NT2/D1 (cell line): ENCODE measurements at regions not wholly inside any gene's neighbourhood (a gene's known extent, or its start where the extent isn't known, plus 50 kb on each side); places are given as distances from the start of the nearest gene placed in this dataset.

Experiments used
- DNase-seq: peaks from one replicate; pipeline ENCODE4 v3.0.0-alpha.2; 2011; ENCODE audit warnings: low read depth, low spot score
- H3K27me3 ChIP-seq: 2 replicates; pipeline ENCODE4 v1.6.0; 2011; ENCODE audit warnings: mild to moderate bottlenecking; ENCODE audit not compliant: insufficient read length, insufficient read depth
- H3K36me3 ChIP-seq: 2 replicates; pipeline ENCODE4 v1.6.1; 2011; ENCODE audit warnings: mild to moderate bottlenecking, low read length, mixed read lengths; ENCODE audit not compliant: insufficient read depth, insufficient read length
- H3K4me1 ChIP-seq: 2 replicates; pipeline ENCODE4 v1.5.1; 2011; ENCODE audit not compliant: insufficient read depth, insufficient read length
- H3K4me3 ChIP-seq: 2 replicates; pipeline ENCODE4 v1.5.1; 2011; ENCODE audit warnings: low read depth; ENCODE audit not compliant: insufficient read length
- H3K9ac ChIP-seq: 2 replicates; pipeline ENCODE4 v1.6.0; 2011; ENCODE audit warnings: low read depth; ENCODE audit not compliant: insufficient read length
- H3K9me3 ChIP-seq: 2 replicates; pipeline ENCODE4 v1.5.1; 2011; ENCODE audit warnings: mild to moderate bottlenecking, low read length; ENCODE audit not compliant: insufficient read depth
- SUZ12 ChIP-seq: IDR thresholded peaks from 2 replicates; pipeline ENCODE4 v1.6.1; 2011; ENCODE audit not compliant: insufficient read length, insufficient read depth; ENCODE audit errors: extremely low read depth
- YY1 ChIP-seq: IDR thresholded peaks from 2 replicates; pipeline ENCODE4 v1.6.1; 2011; ENCODE audit not compliant: insufficient read length, insufficient read depth
- ZNF274 ChIP-seq: IDR thresholded peaks from 2 replicates; pipeline ENCODE4 v1.6.1; 2011; ENCODE audit warnings: mild to moderate bottlenecking, low read depth, low read length

GRCh38 chr16:55976815-55977214 is 101.6 kb upstream of the CES5A start:
- Histone ChIP-seq H3K27me3 (no peaks in the 10 kb centered on the region), H3K9ac (no peak overlapping the region), H3K9me3 (no peaks in the 10 kb centered on the region), H3K36me3 (no peaks in the 10 kb centered on the region), H3K4me3 (no peak overlapping the region), H3K4me1 (peaks cover 2% of the 10 kb centered on the region)
- no peak for TF ChIP-seq SUZ12
- no peak for TF ChIP-seq YY1
- TF ChIP-seq ZNF274: no peak
- no peak for DNase-seq

DNA sequence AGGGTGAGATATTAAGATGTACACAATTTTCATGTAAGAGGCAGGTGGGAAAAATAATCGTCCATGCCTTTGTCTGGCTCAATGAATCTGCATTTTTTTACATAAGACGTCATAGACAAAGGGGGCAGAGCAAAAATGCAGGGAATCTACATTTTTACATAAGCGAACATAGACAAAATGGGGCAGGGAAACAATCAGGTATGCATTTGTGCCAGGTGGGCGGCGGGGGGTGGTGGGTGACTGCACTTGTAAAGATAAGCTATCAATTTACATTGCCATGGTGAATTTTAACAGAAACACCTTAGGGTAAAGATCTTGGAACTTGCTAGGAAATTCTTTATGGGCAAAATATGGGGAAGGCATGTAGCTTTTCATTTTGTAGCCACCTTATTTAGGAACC is 96.3 kb upstream of the CES5A start:
- H3K4me1 ChIP-seq: peaks cover 2% of the 10 kb centered on the region
- no peaks in the 10 kb centered on the region for H3K9me3 ChIP-seq

DNA sequence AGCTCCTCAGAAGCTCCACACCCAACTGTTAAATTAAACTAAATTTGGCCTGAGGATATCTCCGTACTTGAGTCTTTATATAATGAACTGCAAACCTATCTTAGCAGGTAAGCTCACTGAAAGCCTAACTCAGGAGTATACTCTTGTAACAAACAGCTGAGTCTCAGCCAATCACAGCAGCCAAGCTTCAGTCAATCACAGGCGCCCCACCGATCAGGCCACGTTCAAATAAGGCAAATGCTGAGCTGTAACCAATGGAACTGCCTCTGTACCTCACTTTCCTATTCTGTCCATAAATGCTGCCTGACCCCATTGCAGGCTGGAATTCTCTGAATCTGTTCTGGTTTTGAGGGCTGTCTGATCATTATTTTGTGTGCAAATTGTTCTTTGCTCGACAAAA is 93.0 kb upstream of the CES5A start:
- no peaks in the 10 kb centered on the region for H3K36me3 ChIP-seq
- no peak overlapping the region for H3K9ac ChIP-seq
- H3K4me1 ChIP-seq: peaks cover 2% of the 10 kb centered on the region
- no peaks in the 10 kb centered on the region for H3K27me3 ChIP-seq
- no peak overlapping the region for H3K4me3 ChIP-seq
- H3K9me3 ChIP-seq: no peaks in the 10 kb centered on the region
- DNase-seq: no peak
- TF ChIP-seq ZNF274: no peak
- no peak for TF ChIP-seq YY1
- TF ChIP-seq SUZ12: no peak

More for the DNA sequence above, 96.3 kb upstream of the CES5A start:
- Histone ChIP-seq H3K27me3 (no peaks in the 10 kb centered on the region), H3K36me3 (no peaks in the 10 kb centered on the region), H3K4me3 (no peak overlapping the region), H3K9ac (no peak overlapping the region)
- TF ChIP-seq ZNF274 (no peak), YY1 (no peak), SUZ12 (no peak)
- no peak for DNase-seq

DNA sequence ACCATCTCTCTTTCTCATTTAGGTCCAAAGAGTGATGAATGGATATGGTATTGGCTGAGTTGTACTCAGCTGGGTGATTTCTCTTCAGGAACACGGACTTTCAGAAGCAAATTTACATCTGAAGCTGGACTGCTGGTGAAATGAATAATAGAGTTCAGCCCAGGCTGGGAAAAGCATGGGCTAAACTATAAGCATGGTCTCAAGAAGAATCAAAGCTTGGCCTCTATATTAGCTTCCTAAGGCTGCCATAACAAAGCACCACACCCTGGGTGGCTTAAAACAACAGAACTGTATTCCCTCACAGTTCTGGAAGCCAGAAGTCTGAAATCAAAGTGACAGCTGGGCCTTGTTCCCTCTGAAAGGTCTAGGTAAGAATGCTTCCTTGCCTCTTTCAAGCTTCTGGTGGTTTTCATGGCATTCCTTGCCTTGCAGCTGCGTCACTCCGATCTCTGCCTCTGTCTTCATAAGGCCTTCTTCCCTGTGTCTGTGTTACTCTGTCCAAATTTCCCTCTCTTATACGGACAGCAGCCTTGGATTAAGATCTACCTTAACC is 89.8 kb upstream of the CES5A start:
- Histone ChIP-seq H3K36me3 (no peaks in the 10 kb centered on the region), H3K4me1 (no peaks in the 10 kb centered on the region), H3K9ac (no peak overlapping the region), H3K4me3 (no peak overlapping the region), H3K27me3 (no peaks in the 10 kb centered on the region), H3K9me3 (no peaks in the 10 kb centered on the region)
- TF ChIP-seq ZNF274 (no peak), SUZ12 (no peak), YY1 (no peak)
- no peak for DNase-seq

DNA sequence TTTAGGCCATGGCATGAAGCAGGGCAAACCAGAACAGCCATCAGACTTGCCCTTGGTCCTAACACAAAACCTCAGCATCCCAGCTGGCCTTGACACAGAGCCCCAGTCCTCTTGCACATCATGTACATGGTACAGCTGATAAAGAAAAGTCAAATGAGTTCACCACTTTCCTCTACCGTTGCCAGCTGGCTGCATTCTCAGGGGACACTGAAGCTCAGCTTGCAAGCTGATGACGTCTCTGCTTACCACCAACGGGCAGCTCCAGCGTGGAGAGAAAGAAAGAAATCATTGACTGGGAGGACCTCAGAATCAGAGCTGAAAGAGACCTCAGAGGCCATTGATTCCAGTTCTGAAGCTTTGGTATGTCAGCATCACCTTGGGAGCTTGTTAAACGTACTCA is 80.7 kb upstream of the CES5A start:
- no peaks in the 10 kb centered on the region for H3K36me3 ChIP-seq
- TF ChIP-seq SUZ12: no peak
- peaks cover 10% of the 10 kb centered on the region; the same call in 1 of the 2 replicates for H3K9me3 ChIP-seq
- H3K9ac ChIP-seq: no peak overlapping the region
- no peak overlapping the region for H3K4me3 ChIP-seq
- H3K27me3 ChIP-seq: no peaks in the 10 kb centered on the region
- no peaks in the 10 kb centered on the region for H3K4me1 ChIP-seq
- DNase-seq: no peak

DNA sequence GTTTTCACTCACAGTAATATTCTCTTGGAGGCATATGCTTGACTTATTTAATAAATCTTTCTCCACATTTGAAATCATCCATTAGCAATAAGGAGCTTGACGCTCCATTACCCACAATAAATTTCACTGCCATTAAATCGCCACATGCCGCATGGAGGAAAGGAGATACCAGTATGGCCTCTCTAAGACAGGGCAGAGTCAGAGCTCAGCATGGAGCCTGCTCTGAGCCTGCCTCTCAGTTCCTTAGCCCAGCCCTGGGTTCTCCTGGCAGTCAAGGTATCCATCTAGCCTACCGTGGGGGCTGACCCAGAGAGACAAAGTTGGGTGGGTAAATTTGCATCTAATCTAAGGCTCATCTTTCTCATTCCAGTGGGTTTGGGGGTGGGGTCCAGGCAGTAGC is 80.3 kb upstream of the CES5A start:
- H3K4me3 ChIP-seq: no peak overlapping the region
- H3K4me1 ChIP-seq: no peaks in the 10 kb centered on the region
- TF ChIP-seq SUZ12 (no peak), ZNF274 (no peak), YY1 (no peak)
- H3K9ac ChIP-seq: no peak overlapping the region
- no peak for DNase-seq
- H3K36me3 ChIP-seq: no peaks in the 10 kb centered on the region
- peaks cover 10% of the 10 kb centered on the region; the same call in 1 of the 2 replicates for H3K9me3 ChIP-seq
- no peaks in the 10 kb centered on the region for H3K27me3 ChIP-seq

DNA sequence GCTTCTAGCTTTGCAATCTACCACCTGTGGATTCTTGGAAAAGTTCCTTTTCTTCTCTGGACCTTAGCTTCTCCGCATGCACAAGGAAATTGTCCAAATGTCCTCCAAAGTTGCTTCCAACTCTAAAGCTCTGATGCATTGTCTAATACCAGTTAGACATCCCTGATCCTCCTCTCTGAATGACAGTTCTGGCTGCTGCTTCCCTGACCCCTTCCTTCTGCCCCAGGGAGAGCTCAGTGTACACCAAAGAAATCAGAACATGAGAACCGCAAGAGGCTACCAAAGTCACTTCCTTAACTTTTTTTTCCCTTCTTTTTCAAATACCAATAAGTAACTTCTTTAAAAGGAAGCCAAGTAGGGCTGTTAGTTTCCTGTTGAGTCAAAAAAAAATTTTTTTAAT is 79.7 kb upstream of the CES5A start:
- Histone ChIP-seq H3K9ac (no peak overlapping the region), H3K4me1 (no peaks in the 10 kb centered on the region), H3K27me3 (no peaks in the 10 kb centered on the region), H3K4me3 (no peak overlapping the region), H3K9me3 (peaks cover 10% of the 10 kb centered on the region; the same call in 1 of the 2 replicates), H3K36me3 (no peaks in the 10 kb centered on the region)
- TF ChIP-seq SUZ12: no peak
- no peak for TF ChIP-seq ZNF274
- no peak for TF ChIP-seq YY1
- no peak for DNase-seq
